Trophoblast cell (in vitro differentiated cells and primary cell): ENCODE measurements at regions not wholly inside any gene's neighbourhood (a gene's known extent, or its start where the extent isn't known, plus 50 kb on each side); places are given as distances from the start of the nearest gene placed in this dataset.
A peak's percentile ranks its signal among the peaks of the same experiment; 100 is the strongest.

ENCODE experiments used
- DNase-seq, 2 donors: peaks; one replicate each; pipeline ENCODE4 v3.0.0-alpha.2; 2016
- H2AFZ ChIP-seq: 2 replicates; pipeline ENCODE4 v1.6.1; 2013; ENCODE audit warnings: low read length, moderate library complexity, mild to moderate bottlenecking; ENCODE audit not compliant: insufficient read depth, poor library complexity
- H2AK5ac ChIP-seq: 2 replicates; pipeline ENCODE4 v1.6.1; 2013; ENCODE audit warnings: mild to moderate bottlenecking, low read length
- H2BK120ac ChIP-seq: 2 replicates; pipeline ENCODE4 v1.6.1; 2013; ENCODE audit warnings: low read length, mild to moderate bottlenecking, moderate library complexity; ENCODE audit not compliant: insufficient read depth, poor library complexity
- H2BK12ac ChIP-seq: 2 replicates; pipeline ENCODE4 v1.6.1; 2013; ENCODE audit warnings: mild to moderate bottlenecking, low read length, moderate library complexity
- H2BK5ac ChIP-seq: 2 replicates; pipeline ENCODE4 v1.6.1; 2013; ENCODE audit warnings: low read length, low read depth, moderate library complexity, mild to moderate bottlenecking; ENCODE audit not compliant: poor library complexity
- H3K14ac ChIP-seq: 2 replicates; pipeline ENCODE4 v1.6.1; 2013; ENCODE audit warnings: mild to moderate bottlenecking, low read length
- H3K18ac ChIP-seq: 2 replicates; pipeline ENCODE4 v1.6.1; 2013; ENCODE audit warnings: mild to moderate bottlenecking, low read length
- H3K23ac ChIP-seq: 2 replicates; pipeline ENCODE4 v1.6.1; 2013; ENCODE audit warnings: low read length
- H3K27ac ChIP-seq: 2 replicates; pipeline ENCODE4 v1.5.1; 2013; ENCODE audit warnings: low read depth, mild to moderate bottlenecking, inconsistent platforms, low read length, moderate library complexity
- H3K27me3 ChIP-seq: 2 replicates; pipeline ENCODE4 v1.6.1; 2013; ENCODE audit warnings: inconsistent platforms, mild to moderate bottlenecking, low read length, moderate library complexity; ENCODE audit not compliant: insufficient read depth
- H3K36me3 ChIP-seq, 2 experiments: 1 replicate in 1 of 2; 2 replicates in 1 of 2; pipeline ENCODE4 v1.6.1; 2013; ENCODE audit warnings: low read length in 2 of 2, mild to moderate bottlenecking in 2 of 2, moderate library complexity in 1 of 2; ENCODE audit not compliant: insufficient read depth in 2 of 2, control insufficient read depth in 1 of 2
- H3K4ac ChIP-seq: 2 replicates; pipeline ENCODE4 v1.6.1; 2013; ENCODE audit warnings: low read depth, mild to moderate bottlenecking, low read length, moderate library complexity
- H3K4me1 ChIP-seq, 2 experiments: 1 replicate in 1 of 2; 2 replicates in 1 of 2; pipeline ENCODE4 v1.6.1; 2013; ENCODE audit warnings: low read length in 2 of 2, mild to moderate bottlenecking in 2 of 2, moderate library complexity in 1 of 2; ENCODE audit not compliant: insufficient read depth in 2 of 2, control insufficient read depth in 1 of 2
- H3K4me2 ChIP-seq: 2 replicates; pipeline ENCODE4 v1.6.1; 2013; ENCODE audit warnings: inconsistent platforms, mild to moderate bottlenecking, low read length, moderate library complexity
- H3K4me3 ChIP-seq: 2 replicates; pipeline ENCODE4 v1.5.1; 2013; ENCODE audit warnings: mild to moderate bottlenecking, low read depth, low read length, inconsistent platforms
- H3K79me1 ChIP-seq: one replicate; pipeline ENCODE4 v1.6.1; 2013; ENCODE audit warnings: low read length
- H3K79me2 ChIP-seq: 2 replicates; pipeline ENCODE4 v1.6.1; 2013; ENCODE audit warnings: low read length, mild to moderate bottlenecking; ENCODE audit not compliant: control insufficient read depth, insufficient read depth, poor library complexity
- H3K9ac ChIP-seq: 2 replicates; pipeline ENCODE4 v1.6.1; 2013; ENCODE audit warnings: mild to moderate bottlenecking, low read length
- H3K9me3 ChIP-seq: 2 replicates; pipeline ENCODE4 v1.6.1; 2013; ENCODE audit warnings: low read depth, mild to moderate bottlenecking, control low read depth, inconsistent platforms, low read length; ENCODE audit not compliant: insufficient read depth
- H4K12ac ChIP-seq: 2 replicates; pipeline ENCODE4 v1.6.1; 2013; ENCODE audit warnings: low read depth, mild to moderate bottlenecking, low read length, moderate library complexity
- H4K8ac ChIP-seq: 2 replicates; pipeline ENCODE4 v1.6.1; 2013; ENCODE audit warnings: low read depth, mild to moderate bottlenecking, low read length, moderate library complexity
- H4K91ac ChIP-seq: one replicate; pipeline ENCODE4 v1.6.1; 2013; ENCODE audit warnings: low read depth, mild to moderate bottlenecking, low read length, moderate library complexity
- WGBS: extraction: QIAGEN DNeasy Blood & Tissue Kit; methylation state at CpG from one replicate; pipeline ENCODE4 v1.1.7; 2013; ENCODE audit warnings: missing lambda C conversion rate; ENCODE audit not compliant: insufficient read length, insufficient coverage; ENCODE audit errors: extremely low coverage; 5-methylcytosine and 5-hydroxymethylcytosine counted together

GRCh38 chr7:28276298-28276697 is 95.7 kb upstream of the JAZF1 start:
- no peak overlapping the region for H2AK5ac ChIP-seq
- peak in 1 of 2 donors; percentile 4 for DNase-seq
- WGBS, result no CpG with 5 or more reads among the region's 3 CpGs
- H3K4ac ChIP-seq, result no peak overlapping the region
- no peak overlapping the region for H3K4me2 ChIP-seq
- H3K27me3 ChIP-seq, result no peaks in the 10 kb centered on the region
- H2BK5ac ChIP-seq, result no peak overlapping the region
- no peaks in the 10 kb centered on the region for H3K4me1 ChIP-seq
- no peaks in the 10 kb centered on the region for H3K9me3 ChIP-seq
- H4K8ac ChIP-seq, result no peak overlapping the region
- no peak overlapping the region for H2BK12ac ChIP-seq
- H3K18ac ChIP-seq, result no peak overlapping the region
- no peaks in the 10 kb centered on the region for H3K79me2 ChIP-seq
- no peak overlapping the region for H3K23ac ChIP-seq
- no peak overlapping the region for H3K9ac ChIP-seq
- H4K12ac ChIP-seq, result no peak overlapping the region
- H3K27ac ChIP-seq, result no peak overlapping the region
- no peaks in the 10 kb centered on the region for H3K79me1 ChIP-seq
- H3K36me3 ChIP-seq, result no peaks in the 10 kb centered on the region
- H2BK120ac ChIP-seq, result no peak overlapping the region
- no peak overlapping the region for H2AFZ ChIP-seq
- no peak overlapping the region for H3K4me3 ChIP-seq
- no peak overlapping the region for H3K14ac ChIP-seq
- H4K91ac ChIP-seq, result no peak overlapping the region

DNA sequence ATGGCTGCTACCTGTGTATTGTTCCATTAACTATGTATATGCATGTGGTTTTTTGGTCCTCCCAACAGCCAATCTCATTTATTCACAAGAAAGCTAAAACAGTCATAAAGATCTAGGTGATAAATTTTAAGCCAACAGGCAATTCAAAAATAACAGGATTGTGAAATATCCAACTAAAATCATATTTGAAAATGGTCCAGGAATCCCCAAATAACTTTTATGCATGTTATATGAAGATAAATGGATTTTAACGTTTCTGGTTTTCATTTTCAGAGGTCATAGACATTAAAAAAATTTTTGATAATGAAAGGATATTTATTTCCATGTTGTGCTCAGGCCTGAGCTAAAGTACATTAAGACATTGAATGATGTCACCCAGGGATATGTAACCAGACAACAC is 96.8 kb upstream of the JAZF1 start:
- Histone ChIP-seq H3K4me3 (no peak overlapping the region), H3K18ac (no peak overlapping the region), H3K4me1 (no peaks in the 10 kb centered on the region), H2BK12ac (no peak overlapping the region), H3K27ac (no peak overlapping the region), H3K36me3 (no peaks in the 10 kb centered on the region), H3K4ac (no peak overlapping the region), H3K79me2 (no peaks in the 10 kb centered on the region), H3K4me2 (no peak overlapping the region), H2AK5ac (no peak overlapping the region), H3K9ac (no peak overlapping the region), H4K8ac (no peak overlapping the region), H3K23ac (no peak overlapping the region), H3K79me1 (no peaks in the 10 kb centered on the region), H3K14ac (no peak overlapping the region), H2BK120ac (no peak overlapping the region), H2BK5ac (no peak overlapping the region), H3K9me3 (peaks cover 3% of the 10 kb centered on the region), H4K91ac (no peak overlapping the region), H4K12ac (no peak overlapping the region), H3K27me3 (no peaks in the 10 kb centered on the region), H2AFZ (no peak overlapping the region)
- WGBS, result no CpG with 5 or more reads among the region's 1 CpG
- DNase-seq, result no peak

GRCh38 chr7:28277958-28278357 is 97.4 kb upstream of the JAZF1 start:
- Histone ChIP-seq H3K4me2 (no peak overlapping the region), H3K79me2 (no peaks in the 10 kb centered on the region), H3K79me1 (no peaks in the 10 kb centered on the region), H3K9ac (no peak overlapping the region), H4K8ac (no peak overlapping the region), H3K27me3 (no peaks in the 10 kb centered on the region), H3K14ac (no peak overlapping the region), H2BK120ac (no peak overlapping the region), H3K9me3 (peaks cover 3% of the 10 kb centered on the region), H2AK5ac (no peak overlapping the region), H3K4me3 (no peak overlapping the region), H2BK5ac (no peak overlapping the region), H3K27ac (no peak overlapping the region), H3K36me3 (no peaks in the 10 kb centered on the region), H3K18ac (no peak overlapping the region), H2AFZ (no peak overlapping the region), H2BK12ac (no peak overlapping the region), H3K4ac (no peak overlapping the region), H4K91ac (no peak overlapping the region), H3K23ac (no peak overlapping the region), H4K12ac (no peak overlapping the region), H3K4me1 (no peaks in the 10 kb centered on the region)
- WGBS, result no CpG with 5 or more reads among the region's 2 CpGs
- no peak for DNase-seq

DNA sequence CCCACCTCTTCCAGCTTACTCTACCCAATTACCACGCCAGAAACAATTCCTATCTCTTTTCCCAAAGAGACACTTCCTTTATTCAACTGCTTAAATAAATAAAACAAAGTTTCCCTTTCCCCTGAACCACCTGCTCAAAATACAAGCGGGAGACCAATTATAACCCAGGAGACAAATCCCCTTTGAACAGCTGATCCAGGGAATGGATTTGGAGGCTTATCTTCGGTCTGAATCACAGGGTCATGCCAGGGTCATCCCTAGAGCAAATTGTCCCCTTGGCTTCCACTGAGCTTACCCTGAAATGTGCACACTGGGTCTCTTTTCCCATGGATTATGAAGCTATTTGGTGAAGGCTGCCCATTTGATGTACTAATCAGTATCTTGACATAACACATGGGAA is 99.9 kb upstream of the JAZF1 start:
- no peak overlapping the region for H3K23ac ChIP-seq
- H3K27me3 ChIP-seq, result no peaks in the 10 kb centered on the region
- no peak overlapping the region for H2AFZ ChIP-seq
- no peak overlapping the region for H3K4ac ChIP-seq
- no peak overlapping the region for H2BK120ac ChIP-seq
- WGBS, result no CpG with 5 or more reads among the region's 3 CpGs
- no peaks in the 10 kb centered on the region for H3K79me1 ChIP-seq
- no peaks in the 10 kb centered on the region for H3K4me1 ChIP-seq
- H3K18ac ChIP-seq, result no peak overlapping the region
- DNase-seq, result no peak
- no peak overlapping the region for H2AK5ac ChIP-seq
- H3K4me3 ChIP-seq, result no peak overlapping the region
- H4K8ac ChIP-seq, result no peak overlapping the region
- no peak overlapping the region for H4K91ac ChIP-seq
- H3K9me3 ChIP-seq, result peaks cover 3% of the 10 kb centered on the region
- H3K79me2 ChIP-seq, result no peaks in the 10 kb centered on the region
- H2BK5ac ChIP-seq, result no peak overlapping the region
- H3K4me2 ChIP-seq, result no peak overlapping the region
- no peak overlapping the region for H3K14ac ChIP-seq
- H3K9ac ChIP-seq, result no peak overlapping the region
- no peaks in the 10 kb centered on the region for H3K36me3 ChIP-seq
- no peak overlapping the region for H4K12ac ChIP-seq
- H2BK12ac ChIP-seq, result no peak overlapping the region
- no peak overlapping the region for H3K27ac ChIP-seq
